ENCODE measurements at regions not wholly inside any gene's neighbourhood (a gene's known extent, or its start where the extent isn't known, plus 50 kb on each side); places are given as distances from the start of the nearest gene placed in this dataset.
"Not testable (repeated sequence)": the region's sequence is repeated elsewhere in the genome, so short reads cannot be mapped to it uniquely, and the experiment has no call there.

- TF ChIP-seq CTCF (conservative IDR thresholded peaks at IDR 0.05; ENCODE audit: low read length): no peak
- DNase-seq (ENCODE audit: low read depth): no peak
- H3K4me3 ChIP-seq (ENCODE audit: low read length): no peak overlapping the region
Measured at GRCh38 chr4:162494935-162495334, 331.1 kb upstream of the FSTL5 start.

- TF ChIP-seq CTCF (conservative IDR thresholded peaks at IDR 0.05; ENCODE audit: low read length): no peak
- DNase-seq (ENCODE audit: low read depth): no peak
- no peak overlapping the region for H3K4me3 ChIP-seq (ENCODE audit: low read length)
Measured at GRCh38 chr4:162485486-162485885, 321.7 kb upstream of the FSTL5 start.

- no peak overlapping the region for H3K4me3 ChIP-seq (ENCODE audit: low read length)
- no peak for TF ChIP-seq CTCF (conservative IDR thresholded peaks at IDR 0.05; ENCODE audit: low read length)
- DNase-seq (ENCODE audit: low read depth): no peak
Measured at GRCh38 chr4:162475246-162475645, 311.4 kb upstream of the FSTL5 start.

GRCh38 chr4:162469977-162470376 is 306.2 kb upstream of the FSTL5 start:
- no peak overlapping the region for H3K4me3 ChIP-seq (ENCODE audit: low read length)
- TF ChIP-seq CTCF (conservative IDR thresholded peaks at IDR 0.05; ENCODE audit: low read length): no peak
- DNase-seq (ENCODE audit: low read depth): no peak

- DNase-seq (ENCODE audit: low read depth); H3K4me3 ChIP-seq (ENCODE audit: low read length): not testable (repeated sequence)
Measured at GRCh38 chr4:162465356-162465755, 301.6 kb upstream of the FSTL5 start.

GRCh38 chr4:162461952-162462351 is 298.2 kb upstream of the FSTL5 start:
- no peak overlapping the region for H3K4me3 ChIP-seq (ENCODE audit: low read length)

GRCh38 chr4:162458051-162458450 is 294.3 kb upstream of the FSTL5 start:
- no peak for DNase-seq (ENCODE audit: low read depth)
- no peak for TF ChIP-seq CTCF (conservative IDR thresholded peaks at IDR 0.05; ENCODE audit: low read length)
- H3K4me3 ChIP-seq (ENCODE audit: low read length): no peak overlapping the region

More at GRCh38 chr4:162461952-162462351, 298.2 kb upstream of the FSTL5 start:
- TF ChIP-seq CTCF (conservative IDR thresholded peaks at IDR 0.05; ENCODE audit: low read length): no peak
- DNase-seq (ENCODE audit: low read depth): no peak
